ENCODE measurements at regions not wholly inside any gene's neighbourhood (a gene's known extent, or its start where the extent isn't known, plus 50 kb on each side); places are given as distances from the start of the nearest gene placed in this dataset.

GRCh38 chr2:147543056-147543455 lies 301.8 kb upstream of the ACVR2A start:
- TF ChIP-seq CTCF (conservative IDR thresholded peaks at IDR 0.05; ENCODE audit: low read length) = no peak
- H3K4me3 ChIP-seq (ENCODE audit: low read length) = no peak overlapping the region
- peak; percentile 84 for DNase-seq (ENCODE audit: low read depth)

GRCh38 chr2:147542351-147542750 lies 302.5 kb upstream of the ACVR2A start:
- no peak overlapping the region for H3K4me3 ChIP-seq (ENCODE audit: low read length)
- TF ChIP-seq CTCF (conservative IDR thresholded peaks at IDR 0.05; ENCODE audit: low read length) = no peak
- no peak for DNase-seq (ENCODE audit: low read depth)

GRCh38 chr2:147541314-147541713 lies 303.5 kb upstream of the ACVR2A start:
- TF ChIP-seq CTCF (conservative IDR thresholded peaks at IDR 0.05; ENCODE audit: low read length) = no peak
- no peak overlapping the region for H3K4me3 ChIP-seq (ENCODE audit: low read length)
- no peak for DNase-seq (ENCODE audit: low read depth)

- DNase-seq (ENCODE audit: low read depth) = peak; percentile 62
- H3K4me3 ChIP-seq (ENCODE audit: low read length) = no peak overlapping the region
- no peak for TF ChIP-seq CTCF (conservative IDR thresholded peaks at IDR 0.05; ENCODE audit: low read length)
These were observed 306.0 kb upstream of the ACVR2A start for GRCh38 chr2:147538821-147539220.

GRCh38 chr2:147538088-147538487 lies 306.7 kb upstream of the ACVR2A start:
- peak; percentile 96 for DNase-seq (ENCODE audit: low read depth)
- no peak for TF ChIP-seq CTCF (conservative IDR thresholded peaks at IDR 0.05; ENCODE audit: low read length)
- no peak overlapping the region for H3K4me3 ChIP-seq (ENCODE audit: low read length)

GRCh38 chr2:147531269-147531668 lies 313.6 kb upstream of the ACVR2A start:
- DNase-seq (ENCODE audit: low read depth) = no peak
- TF ChIP-seq CTCF (conservative IDR thresholded peaks at IDR 0.05; ENCODE audit: low read length) = no peak

GRCh38 chr2:147530033-147530432 lies 314.8 kb upstream of the ACVR2A start:
- no peak overlapping the region for H3K4me3 ChIP-seq (ENCODE audit: low read length)
- TF ChIP-seq CTCF (conservative IDR thresholded peaks at IDR 0.05; ENCODE audit: low read length) = no peak
- DNase-seq (ENCODE audit: low read depth) = no peak

More at GRCh38 chr2:147531269-147531668, 313.6 kb upstream of the ACVR2A start:
- H3K4me3 ChIP-seq (ENCODE audit: low read length) = no peak overlapping the region
